ENCODE measurements at regions not wholly inside any gene's neighbourhood (a gene's known extent, or its start where the extent isn't known, plus 50 kb on each side); places are given as distances from the start of the nearest gene placed in this dataset.

GRCh38 chr2:211144078-211144477 lies 587.7 kb downstream of the CPS1 start:
- no peak for ATAC-seq
- no peak for TF ChIP-seq CTCF (IDR thresholded peaks at IDR 0.05)
- no peak for DNase-seq
- H3K27ac ChIP-seq: no peak overlapping the region
- H3K27me3 ChIP-seq: no peaks in the 10 kb centered on the region
- intact Hi-C loops (cut with DNase I): no loop called here
- H3K4me3 ChIP-seq: no peak overlapping the region
- H3K4me1 ChIP-seq: no peaks in the 10 kb centered on the region
- no peaks in the 10 kb centered on the region for H3K36me3 ChIP-seq
- H3K9me3 ChIP-seq: no peaks in the 10 kb centered on the region
- FAIRE-seq: no peak

GRCh38 chr2:211144974-211145665 lies 588.7 kb downstream of the CPS1 start:
- Histone ChIP-seq H3K4me1 (no peaks in the 10 kb centered on the region), H3K4me3 (no peak overlapping the region), H3K9me3 (no peaks in the 10 kb centered on the region), H3K27ac (no peak overlapping the region), H3K36me3 (no peaks in the 10 kb centered on the region), H3K27me3 (no peaks in the 10 kb centered on the region)
- FAIRE-seq (no peak), ATAC-seq (no peak), DNase-seq (no peak)
- intact Hi-C loops (cut with DNase I): no loop called here
- 76 to 77% methylated on average over 4 of the region's 4 CpGs for WGBS, 2 donors
- no peak for TF ChIP-seq CTCF (IDR thresholded peaks at IDR 0.05)

GRCh38 chr2:211149731-211150130 lies 593.3 kb downstream of the CPS1 start:
- H3K36me3 ChIP-seq: no peaks in the 10 kb centered on the region
- intact Hi-C loops (cut with DNase I): no loop called here
- TF ChIP-seq CTCF (IDR thresholded peaks at IDR 0.05): no peak
- H3K4me3 ChIP-seq: no peak overlapping the region
- H3K27ac ChIP-seq: no peak overlapping the region
- WGBS, 2 donors: 89 to 95% methylated on average over 3 of the region's 3 CpGs
- DNase-seq: no peak
- FAIRE-seq: no peak
- H3K9me3 ChIP-seq: no peaks in the 10 kb centered on the region
- no peak for ATAC-seq
- H3K27me3 ChIP-seq: no peaks in the 10 kb centered on the region
- H3K4me1 ChIP-seq: no peaks in the 10 kb centered on the region

- no peak for TF ChIP-seq CTCF (IDR thresholded peaks at IDR 0.05)
- ATAC-seq: no peak
- FAIRE-seq: no peak
- no peak for DNase-seq
- H3K9me3 ChIP-seq: no peaks in the 10 kb centered on the region
- no peak overlapping the region for H3K4me3 ChIP-seq
- no peaks in the 10 kb centered on the region for H3K27me3 ChIP-seq
- H3K27ac ChIP-seq: no peak overlapping the region
- intact Hi-C loops (cut with DNase I): no loop called here
- no peaks in the 10 kb centered on the region for H3K36me3 ChIP-seq
- H3K4me1 ChIP-seq: no peaks in the 10 kb centered on the region
These were observed 600.8 kb downstream of the CPS1 start for GRCh38 chr2:211157211-211157610.

- DNase-seq: peak; percentile 43 to 89 (median 64)
- Histone ChIP-seq H3K27ac (no peak overlapping the region), H3K9me3 (no peaks in the 10 kb centered on the region), H3K4me3 (no peak overlapping the region), H3K4me1 (no peaks in the 10 kb centered on the region), H3K27me3 (no peaks in the 10 kb centered on the region), H3K36me3 (no peaks in the 10 kb centered on the region)
- intact Hi-C loops (cut with DNase I): no loop called here
- FAIRE-seq: no peak
- peak; percentile 58 to 88 (median 86) for ATAC-seq
- 10 to 12% methylated on average over 5 of the region's 5 CpGs for WGBS, 2 donors
- TF ChIP-seq CTCF (IDR thresholded peaks at IDR 0.05): peak; percentile 77 to 87 (median 85)
These were observed 601.6 kb downstream of the CPS1 start for GRCh38 chr2:211157856-211158463.
